Adipocyte (in vitro differentiated cells): ENCODE measurements at regions not wholly inside any gene's neighbourhood (a gene's known extent, or its start where the extent isn't known, plus 50 kb on each side); places are given as distances from the start of the nearest gene placed in this dataset.
A peak's percentile ranks its signal among the peaks of the same experiment; 100 is the strongest.

Experiments
- DNase-seq: peaks from one replicate; pipeline ENCODE4 v3.0.0-alpha.2; 2015; ENCODE audit warnings: low read depth
- H3K27me3 ChIP-seq: replicated peaks from 2 replicates; pipeline ENCODE4 v1.7.0; 2013; ENCODE audit warnings: mild to moderate bottlenecking, low read length, moderate library complexity; ENCODE audit not compliant: control insufficient read depth, insufficient read depth
- H3K36me3 ChIP-seq: 2 replicates; pipeline ENCODE4 v1.7.0; 2013; ENCODE audit warnings: low read length, mild to moderate bottlenecking, moderate library complexity; ENCODE audit not compliant: control insufficient read depth, insufficient read depth, severe bottlenecking
- H3K4me1 ChIP-seq: 2 replicates; pipeline ENCODE4 v1.7.0; 2013; ENCODE audit warnings: mild to moderate bottlenecking, low read length, moderate library complexity; ENCODE audit not compliant: control insufficient read depth, insufficient read depth
- H3K4me3 ChIP-seq: 2 replicates; pipeline ENCODE4 v1.7.0; 2013; ENCODE audit warnings: mild to moderate bottlenecking, low read length, moderate library complexity
- H3K9ac ChIP-seq: 2 replicates; pipeline ENCODE4 v1.7.0; 2013; ENCODE audit warnings: mild to moderate bottlenecking, low read length, moderate library complexity
- H3K9me3 ChIP-seq: 2 replicates; pipeline ENCODE4 v1.7.0; 2013; ENCODE audit warnings: mild to moderate bottlenecking, low read length, moderate library complexity; ENCODE audit not compliant: control insufficient read depth

DNA sequence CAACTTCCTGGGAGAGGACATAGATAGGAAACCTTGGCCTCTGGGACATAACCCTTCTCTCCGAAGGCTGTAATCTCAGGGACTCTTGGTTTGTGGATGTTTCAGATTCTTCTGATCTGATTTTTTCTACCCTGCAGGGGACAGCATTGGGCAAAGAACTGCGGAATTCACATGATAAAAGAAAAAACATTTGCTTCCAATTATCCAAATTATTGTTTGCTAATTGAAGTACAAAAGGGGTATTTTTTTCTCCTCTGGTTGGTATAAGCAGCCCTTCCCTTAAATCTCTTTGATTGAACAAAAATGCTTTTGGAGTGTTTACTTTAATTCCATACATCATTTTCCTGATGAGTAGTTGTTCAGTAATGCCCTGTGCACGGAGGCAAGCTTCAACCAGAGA lies 251.7 kb upstream of the IRX3 start:
- peak; percentile 50 for DNase-seq
- Histone ChIP-seq H3K9ac (no peak overlapping the region), H3K4me3 (no peak overlapping the region), H3K4me1 (no peaks in the 10 kb centered on the region), H3K9me3 (peaks cover 4% of the 10 kb centered on the region), H3K27me3 (peaks cover 28% of the 10 kb centered on the region), H3K36me3 (no peaks in the 10 kb centered on the region)

DNA sequence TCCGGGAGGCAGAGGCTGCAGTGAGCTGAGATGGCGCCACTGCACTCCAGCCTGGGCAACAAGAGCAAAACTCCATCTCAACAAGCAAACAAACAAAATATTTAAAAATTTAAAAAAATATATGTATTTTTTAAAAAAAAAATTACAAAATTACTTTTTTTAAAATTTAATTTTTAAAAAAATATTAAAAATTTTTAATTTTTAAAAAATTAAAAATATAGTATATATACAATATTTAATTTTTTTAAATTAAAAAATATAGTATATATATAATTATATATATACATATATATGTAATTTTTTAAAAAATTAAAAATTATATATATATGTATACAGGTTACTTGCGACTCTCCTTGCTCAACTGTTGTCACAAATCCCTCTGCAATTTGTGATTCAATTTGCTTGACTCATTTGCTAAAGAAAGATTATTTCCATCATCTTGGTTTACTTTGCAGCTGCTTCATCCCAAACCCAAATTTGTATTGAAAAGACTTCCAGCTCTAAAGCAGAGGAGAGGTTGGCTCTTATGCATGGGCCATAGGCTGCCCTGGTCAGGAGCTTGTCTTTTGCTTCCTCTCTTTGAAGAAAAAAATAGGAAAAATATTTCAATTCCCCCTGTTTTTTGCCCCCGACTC lies 247.4 kb upstream of the IRX3 start:
- H3K36me3 ChIP-seq = no peaks in the 10 kb centered on the region
- no peak for DNase-seq
- H3K9me3 ChIP-seq = peaks cover 7% of the 10 kb centered on the region
- no peak overlapping the region for H3K9ac ChIP-seq
- H3K27me3 ChIP-seq = peaks cover 8% of the 10 kb centered on the region
- H3K4me1 ChIP-seq = no peaks in the 10 kb centered on the region
- no peak overlapping the region for H3K4me3 ChIP-seq

DNA sequence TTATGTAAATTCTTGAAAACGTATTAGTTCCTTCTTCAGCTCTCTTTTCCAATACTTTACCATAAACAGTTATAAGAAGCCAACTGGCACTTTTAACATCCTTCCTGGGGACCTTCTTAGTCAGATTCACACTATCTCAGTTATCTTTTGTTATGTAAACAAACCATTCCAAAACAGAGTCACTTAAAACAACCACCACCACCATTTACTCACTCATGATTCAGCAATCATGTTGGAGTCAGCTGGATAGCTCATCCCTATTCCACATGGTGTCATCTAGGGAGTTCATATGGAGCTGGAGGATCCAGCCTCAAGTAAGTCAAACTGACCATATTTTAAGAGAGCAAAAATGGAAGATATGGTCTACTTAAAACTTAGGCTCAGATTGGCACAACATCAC lies 240.3 kb upstream of the IRX3 start:
- no peak overlapping the region for H3K9ac ChIP-seq
- peaks cover 19% of the 10 kb centered on the region for H3K9me3 ChIP-seq
- DNase-seq = no peak
- no peaks in the 10 kb centered on the region for H3K27me3 ChIP-seq
- no peaks in the 10 kb centered on the region for H3K4me1 ChIP-seq
- H3K36me3 ChIP-seq = no peaks in the 10 kb centered on the region
- no peak overlapping the region for H3K4me3 ChIP-seq

DNA sequence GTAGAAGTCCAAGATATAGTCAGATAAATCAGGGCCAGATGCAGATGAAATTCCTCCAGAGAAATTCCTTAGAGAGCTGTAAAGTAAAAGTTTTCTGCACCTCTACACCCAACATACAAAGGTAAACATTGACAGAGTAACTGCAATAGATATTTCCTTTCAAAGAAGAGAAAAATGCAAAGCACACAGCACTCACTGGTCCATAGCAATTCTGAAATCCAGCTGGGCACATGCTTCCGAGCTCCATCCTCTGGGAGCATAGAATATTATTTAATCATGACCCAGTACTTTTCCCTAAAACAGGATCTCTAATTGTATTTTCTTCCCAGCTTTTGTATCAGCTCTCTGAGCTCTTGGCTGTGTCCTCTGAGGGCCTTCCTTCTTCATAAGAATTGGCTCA lies 239.5 kb upstream of the IRX3 start:
- H3K4me1 ChIP-seq = no peaks in the 10 kb centered on the region
- H3K9ac ChIP-seq = no peak overlapping the region
- DNase-seq = no peak
- H3K4me3 ChIP-seq = peak overlapping the region; percentile 26
- no peaks in the 10 kb centered on the region for H3K27me3 ChIP-seq
- H3K36me3 ChIP-seq = no peaks in the 10 kb centered on the region
- H3K9me3 ChIP-seq = peaks cover 19% of the 10 kb centered on the region

DNA sequence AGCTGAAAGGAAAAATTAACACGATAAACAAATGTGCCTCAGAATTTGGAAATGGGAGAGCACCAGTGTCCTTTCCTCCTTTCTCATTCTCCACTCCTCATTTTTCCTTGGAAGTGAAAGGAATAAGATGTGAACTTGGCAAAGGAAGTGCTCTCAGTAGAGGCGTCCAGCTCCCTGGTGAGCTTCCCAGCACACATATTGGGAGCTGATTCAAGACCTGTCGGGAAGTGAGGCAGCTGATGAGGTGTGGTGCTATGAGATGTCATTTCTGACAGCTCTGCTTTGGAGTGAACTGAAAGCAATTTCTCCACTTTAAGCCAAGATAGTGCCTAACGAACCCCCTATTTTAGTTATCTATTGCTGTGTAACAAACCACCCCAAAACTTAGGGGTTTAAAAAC lies 238.5 kb upstream of the IRX3 start:
- no peak for DNase-seq
- peaks cover 19% of the 10 kb centered on the region for H3K9me3 ChIP-seq
- H3K4me3 ChIP-seq = no peak overlapping the region
- H3K36me3 ChIP-seq = no peaks in the 10 kb centered on the region
- H3K9ac ChIP-seq = no peak overlapping the region
- no peaks in the 10 kb centered on the region for H3K4me1 ChIP-seq
- H3K27me3 ChIP-seq = no peaks in the 10 kb centered on the region

DNA sequence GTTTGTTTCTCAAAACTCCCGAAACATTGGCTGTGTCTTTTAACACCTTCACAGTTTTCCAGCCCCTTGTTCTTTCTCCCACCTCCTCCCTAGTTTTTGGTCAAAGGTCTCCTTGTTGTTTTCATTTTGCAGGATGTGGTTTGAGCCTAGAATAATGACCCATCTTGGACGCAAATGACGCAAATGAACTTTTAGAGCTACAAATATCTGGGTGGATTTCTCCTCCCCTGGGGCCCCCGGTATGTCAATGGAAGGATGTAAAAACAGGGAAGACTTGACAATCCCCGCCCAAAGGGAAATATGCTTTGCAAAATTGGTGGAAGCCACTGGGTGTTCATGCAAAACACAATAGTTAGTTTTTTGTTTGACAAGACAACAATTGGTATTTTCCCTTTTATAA lies 236.0 kb upstream of the IRX3 start:
- DNase-seq = no peak
- H3K4me1 ChIP-seq = no peaks in the 10 kb centered on the region
- H3K9ac ChIP-seq = no peak overlapping the region
- no peaks in the 10 kb centered on the region for H3K27me3 ChIP-seq
- peaks cover 23% of the 10 kb centered on the region for H3K9me3 ChIP-seq
- H3K4me3 ChIP-seq = no peak overlapping the region
- no peaks in the 10 kb centered on the region for H3K36me3 ChIP-seq

DNA sequence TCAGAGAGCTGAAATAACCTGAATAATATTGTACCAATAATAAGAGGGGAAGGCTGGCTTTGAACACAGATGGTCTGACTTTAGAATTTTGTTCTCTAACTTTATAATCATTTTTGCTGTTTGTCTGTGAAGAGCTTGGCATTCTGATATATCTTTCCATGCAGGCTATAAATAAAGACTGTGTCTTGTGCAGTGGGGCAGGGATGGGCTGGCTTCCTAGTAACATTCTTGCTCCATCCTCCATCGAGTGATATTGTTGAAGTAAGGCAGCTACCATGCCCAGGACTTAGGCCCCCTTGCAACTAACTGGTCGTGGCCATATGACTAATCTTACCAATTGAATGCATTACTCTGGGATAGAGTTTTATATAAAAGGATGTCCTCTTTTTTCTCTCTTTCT lies 234.7 kb upstream of the IRX3 start:
- peaks cover 17% of the 10 kb centered on the region for H3K9me3 ChIP-seq
- DNase-seq = no peak
- no peaks in the 10 kb centered on the region for H3K36me3 ChIP-seq
- H3K4me1 ChIP-seq = no peaks in the 10 kb centered on the region
- H3K27me3 ChIP-seq = no peaks in the 10 kb centered on the region
- H3K4me3 ChIP-seq = no peak overlapping the region
- no peak overlapping the region for H3K9ac ChIP-seq

DNA sequence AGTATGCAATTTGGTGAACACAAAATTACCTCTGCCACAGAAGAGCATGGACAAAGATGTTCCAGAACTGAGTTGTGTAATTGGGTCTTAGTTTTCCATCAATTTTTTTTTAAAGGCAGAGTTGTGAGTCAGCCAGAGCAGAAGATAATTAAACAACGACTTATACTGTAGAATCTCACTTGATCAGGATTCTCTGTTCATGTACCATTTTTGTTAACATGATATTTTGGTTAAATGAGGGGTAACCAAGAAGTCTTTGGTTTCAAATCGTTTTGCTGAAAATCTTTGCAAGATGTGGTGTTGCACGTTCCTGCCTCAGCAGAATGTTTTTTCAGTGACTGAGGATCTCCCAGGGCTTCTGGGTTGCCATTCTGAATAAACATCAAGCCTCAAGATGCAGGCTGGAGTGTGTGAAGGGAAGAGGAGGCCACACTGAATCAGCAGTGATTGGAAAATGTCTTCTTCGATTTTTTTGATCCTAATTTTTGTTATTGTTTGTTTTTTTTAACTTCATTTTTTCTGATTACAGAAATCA lies 232.6 kb upstream of the IRX3 start:
- no peaks in the 10 kb centered on the region for H3K4me1 ChIP-seq
- no peaks in the 10 kb centered on the region for H3K27me3 ChIP-seq
- DNase-seq = peak; percentile 70
- no peak overlapping the region for H3K4me3 ChIP-seq
- H3K9me3 ChIP-seq = peaks cover 4% of the 10 kb centered on the region
- H3K36me3 ChIP-seq = no peaks in the 10 kb centered on the region
- H3K9ac ChIP-seq = no peak overlapping the region

DNA sequence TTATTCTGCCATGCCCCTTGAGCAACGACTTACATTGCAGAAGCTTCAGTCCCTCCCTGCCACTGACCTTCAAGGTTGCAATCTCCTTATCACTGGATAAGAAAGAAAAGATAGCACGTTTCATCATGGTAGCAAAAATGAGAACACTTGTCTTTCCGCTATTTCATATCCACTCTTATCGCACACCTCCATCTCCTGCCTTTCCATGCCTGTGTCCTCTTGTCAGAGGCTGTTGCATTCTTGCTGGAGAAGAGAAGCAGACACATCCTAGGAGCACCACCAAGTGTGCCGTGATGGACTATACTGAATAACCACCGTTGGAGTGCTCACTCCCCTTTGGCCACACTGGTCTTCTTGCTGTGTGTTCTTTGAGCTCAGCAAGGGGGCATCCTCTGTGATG lies 230.6 kb upstream of the IRX3 start:
- no peak for DNase-seq
- H3K9me3 ChIP-seq = peaks cover 4% of the 10 kb centered on the region
- H3K36me3 ChIP-seq = no peaks in the 10 kb centered on the region
- H3K27me3 ChIP-seq = peaks cover 6% of the 10 kb centered on the region
- H3K4me1 ChIP-seq = no peaks in the 10 kb centered on the region
- no peak overlapping the region for H3K4me3 ChIP-seq
- H3K9ac ChIP-seq = no peak overlapping the region

DNA sequence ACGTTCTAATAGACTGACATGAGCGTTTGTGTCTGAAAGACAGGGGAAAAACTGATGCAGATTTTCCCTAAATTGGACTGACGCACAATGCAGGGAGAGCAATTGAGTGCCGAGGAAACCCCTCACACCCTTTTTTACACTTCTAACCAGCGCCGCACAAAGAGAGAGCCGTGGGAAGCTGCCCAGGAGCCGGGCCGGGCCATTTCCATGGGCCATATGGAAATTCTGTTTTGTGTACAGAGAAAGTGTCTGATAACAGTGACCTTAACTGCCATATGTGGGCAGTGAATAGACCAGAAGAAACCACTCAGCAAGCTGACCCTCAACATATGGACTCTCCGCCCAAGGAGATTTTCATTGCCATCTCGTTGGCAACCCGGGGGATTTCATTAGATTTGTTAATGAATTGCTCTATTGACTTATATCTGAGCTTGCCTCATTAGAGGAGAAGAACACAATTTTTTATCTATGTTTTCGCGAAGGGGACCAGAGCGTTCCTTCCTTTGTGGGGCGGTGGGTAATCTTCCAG lies 225.9 kb upstream of the IRX3 start:
- Histone ChIP-seq H3K4me3 (no peak overlapping the region), H3K27me3 (peaks cover 14% of the 10 kb centered on the region), H3K9ac (no peak overlapping the region), H3K9me3 (no peaks in the 10 kb centered on the region), H3K4me1 (peaks cover 9% of the 10 kb centered on the region), H3K36me3 (no peaks in the 10 kb centered on the region)
- no peak for DNase-seq

DNA sequence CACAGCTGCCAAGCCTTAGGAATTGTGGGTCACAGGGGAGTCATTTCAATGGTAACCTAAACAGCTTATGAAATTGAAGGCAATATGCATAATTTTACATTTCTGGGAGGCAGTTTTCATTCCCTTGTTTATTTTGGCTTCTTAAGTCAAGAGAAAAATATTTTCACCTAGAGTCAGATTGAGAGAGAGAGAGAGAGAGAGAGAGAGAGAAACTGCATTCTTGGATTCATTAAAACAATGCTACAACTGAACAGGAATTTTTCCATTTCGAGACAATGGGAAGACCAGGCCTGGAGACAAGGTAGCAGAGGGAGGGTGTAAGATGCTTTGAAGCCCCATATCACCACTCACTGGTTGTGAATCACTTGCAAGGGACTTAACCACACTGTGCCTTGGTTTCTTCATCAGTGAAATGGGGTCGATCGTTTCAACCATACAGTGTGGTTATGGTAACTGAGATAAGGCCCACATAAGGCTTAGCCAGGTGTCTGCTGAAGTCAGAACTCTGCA lies 224.7 kb upstream of the IRX3 start:
- H3K4me3 ChIP-seq = no peak overlapping the region
- H3K4me1 ChIP-seq = peaks cover 14% of the 10 kb centered on the region
- no peak overlapping the region for H3K9ac ChIP-seq
- peaks cover 15% of the 10 kb centered on the region for H3K27me3 ChIP-seq
- H3K9me3 ChIP-seq = no peaks in the 10 kb centered on the region
- no peaks in the 10 kb centered on the region for H3K36me3 ChIP-seq
- DNase-seq = peak; percentile 83
